Stomach (tissue), 4 donors: ENCODE measurements at regions not wholly inside any gene's neighbourhood (a gene's known extent, or its start where the extent isn't known, plus 50 kb on each side); places are given as distances from the start of the nearest gene placed in this dataset.

Source experiments
- CTCF ChIP-seq, 7 experiments: fragments of 450-650 bp in 4 of 7; fragments of 200-600 bp in 3 of 7; sonication (generic) in 3 of 7; IDR thresholded peaks; one replicate each; pipeline ENCODE4 v1.5.1; 2016 to 2019; ENCODE audit warnings: antibody characterized with exemption in 7 of 7, control low read depth in 2 of 7, mild to moderate bottlenecking in 1 of 7
- EP300 ChIP-seq: sonication (generic); formaldehyde crosslinking; IDR thresholded peaks from one replicate; pipeline ENCODE4 v1.6.1; 2017; ENCODE audit warnings: antibody characterized with exemption

- TF ChIP-seq CTCF (IDR thresholded peaks at IDR 0.05): no peak
- no peak for TF ChIP-seq EP300
Observed at GRCh38 chr12:66065641-66066136, 64.9 kb downstream of the LLPH start.
